HepG2 (cell line): ENCODE measurements at regions not wholly inside any gene's neighbourhood (a gene's known extent, or its start where the extent isn't known, plus 50 kb on each side); places are given as distances from the start of the nearest gene placed in this dataset.

Experiments
- CBFB ChIP-seq: sonication (generic); formaldehyde crosslinking; IDR thresholded peaks from 2 replicates; pipeline ENCODE4 v1.4.0; 2020; ENCODE audit warnings: missing genetic modification reagents
- FOXJ3 ChIP-seq: sonication (generic); formaldehyde crosslinking; IDR thresholded peaks from 2 replicates; pipeline ENCODE4 v1.4.0; 2020; ENCODE audit warnings: missing genetic modification reagents, mild to moderate bottlenecking, borderline replicate concordance
- FOXP4 ChIP-seq: sonication (generic); formaldehyde crosslinking; IDR thresholded peaks from 2 replicates; pipeline ENCODE4 v1.4.0; 2020; ENCODE audit warnings: missing genetic modification reagents
- HNRNPK ChIP-seq: fragments of 200-400 bp; formaldehyde crosslinking; IDR thresholded peaks from 2 replicates; pipeline ENCODE4 v1.6.1; 2018; ENCODE audit warnings: low read length, low read depth, moderate library complexity, mild to moderate bottlenecking; ENCODE audit not compliant: poor library complexity, severe bottlenecking
- IRF2 ChIP-seq: IDR thresholded peaks from 2 replicates; pipeline ENCODE4 v1.6.1; 2018; ENCODE audit warnings: missing genetic modification reagents, missing compliant biosample characterization
- KLF16 ChIP-seq, 2 experiments: sonication (generic) in 1 of 2; formaldehyde crosslinking in 1 of 2; IDR thresholded peaks; 2 replicates each; pipeline versions ENCODE4 v1.6.1 to v1.8.0; 2016 to 2023; ENCODE audit warnings: missing genetic modification reagents in 2 of 2, missing compliant biosample characterization in 1 of 2
- NPAS2 ChIP-seq: sonication (generic); formaldehyde crosslinking; IDR thresholded peaks from 2 replicates; pipeline ENCODE4 v1.8.0; 2022; ENCODE audit warnings: mild to moderate bottlenecking, missing genetic modification reagents, borderline replicate concordance
- PHF20 ChIP-seq: sonication (generic); formaldehyde crosslinking; IDR thresholded peaks from 2 replicates; pipeline ENCODE4 v1.5.0; 2020; ENCODE audit warnings: mild to moderate bottlenecking, missing genetic modification reagents
- POGK ChIP-seq: sonication (generic); formaldehyde crosslinking; conservative IDR thresholded peaks from 2 replicates; pipeline ENCODE4 v1.8.0; 2022; ENCODE audit warnings: mild to moderate bottlenecking, moderate library complexity, missing genetic modification reagents
- POLR2AphosphoS5 ChIP-seq: IDR thresholded peaks from 2 replicates; pipeline ENCODE4 v1.6.1; 2012; ENCODE audit warnings: low read depth, low read length
- RAD51 ChIP-seq: fragments of 450-650 bp; IDR thresholded peaks from 2 replicates; pipeline ENCODE4 v1.6.1; 2016; ENCODE audit warnings: borderline replicate concordance
- SNRNP70 ChIP-seq: fragments of 200-400 bp; formaldehyde crosslinking; IDR thresholded peaks from 2 replicates; pipeline ENCODE4 v1.6.1; 2017; ENCODE audit warnings: mild to moderate bottlenecking, low read depth, low read length, moderate library complexity
- ZFP41 ChIP-seq: sonication (generic); formaldehyde crosslinking; IDR thresholded peaks from 2 replicates; pipeline ENCODE4 v1.4.0; 2020; ENCODE audit warnings: mild to moderate bottlenecking, missing genetic modification reagents, borderline replicate concordance
- ZMAT3 ChIP-seq: sonication (generic); formaldehyde crosslinking; conservative IDR thresholded peaks from 2 replicates; pipeline ENCODE4 v1.7.0; 2021; ENCODE audit warnings: missing genetic modification reagents
- ZNF282 ChIP-seq: fragments of 450-650 bp; IDR thresholded peaks from 2 replicates; pipeline ENCODE4 v1.6.1; 2018; ENCODE audit not compliant: partially characterized antibody
- ZNF354B ChIP-seq: sonication (generic); formaldehyde crosslinking; IDR thresholded peaks from 2 replicates; pipeline ENCODE4 v1.8.0; 2022; ENCODE audit warnings: mild to moderate bottlenecking, missing genetic modification reagents
- ZNF552 ChIP-seq: sonication (generic); formaldehyde crosslinking; IDR thresholded peaks from 2 replicates; pipeline ENCODE4 v1.9.0; 2022; ENCODE audit warnings: missing genetic modification reagents, mild to moderate bottlenecking, borderline replicate concordance
- ZNF687 ChIP-seq: sonication (generic); formaldehyde crosslinking; IDR thresholded peaks from 2 replicates; pipeline ENCODE4 v1.5.1; 2020; ENCODE audit warnings: mild to moderate bottlenecking, missing genetic modification reagents, moderate library complexity
- ZNF761 ChIP-seq: sonication (generic); formaldehyde crosslinking; conservative IDR thresholded peaks from 2 replicates; pipeline ENCODE4 v1.4.0; 2020; ENCODE audit warnings: mild to moderate bottlenecking, missing genetic modification reagents
- ZNF777 ChIP-seq: sonication (generic); formaldehyde crosslinking; IDR thresholded peaks from 2 replicates; pipeline ENCODE4 v1.4.0; 2020; ENCODE audit warnings: missing genetic modification reagents

GRCh38 chr2:177332026-177332991 lies 60.3 kb upstream of the AGPS start (continued):
- no peak for TF ChIP-seq SNRNP70
- no peak for TF ChIP-seq ZFP41 (CRISPR knock-in tag)
- TF ChIP-seq FOXJ3 (CRISPR knock-in tag) = no peak
- no peak for TF ChIP-seq CBFB (CRISPR knock-in tag)
- TF ChIP-seq KLF16 (CRISPR knock-in tag; IDR thresholded peaks at IDR 0.05) = 0 out of 4 replicates have a peak, but pooled peaks of 1 of the 2 experiments have one; percentile 35
- TF ChIP-seq FOXP4 (CRISPR knock-in tag) = no peak
- TF ChIP-seq ZNF354B = no peak
- no peak for TF ChIP-seq ZNF687 (CRISPR knock-in tag)
- TF ChIP-seq POGK = no peak
- TF ChIP-seq ZNF552 (CRISPR knock-in tag) = no peak
- no peak for TF ChIP-seq RAD51
- TF ChIP-seq PHF20 (CRISPR knock-in tag) = no peak
- TF ChIP-seq ZNF777 = no peak
- TF ChIP-seq NPAS2 (CRISPR knock-in tag) = no peak
- no peak for TF ChIP-seq POLR2AphosphoS5
- no peak for TF ChIP-seq HNRNPK
- no peak for TF ChIP-seq ZNF282
- no peak for TF ChIP-seq ZMAT3 (CRISPR knock-in tag)
- no peak for TF ChIP-seq ZNF761 (CRISPR knock-in tag)
- TF ChIP-seq IRF2 (CRISPR knock-in tag) = peak; percentile 37; the same call in 1 of the 2 replicates
